Activated CD4-positive, alpha-beta T cell treated with anti-CD3 and anti-CD28 coated beads for 1 hour (primary cell): ENCODE measurements at regions not wholly inside any gene's neighbourhood (a gene's known extent, or its start where the extent isn't known, plus 50 kb on each side); places are given as distances from the start of the nearest gene placed in this dataset.

Experiments used
- DNase-seq: peaks from one replicate; pipeline ENCODE4 v3.0.0-alpha.2; 2020

- no peak for DNase-seq
These were observed 52.5 kb upstream of the C11orf58 start for GRCh38 chr11:16685914-16686313.

- DNase-seq: no peak
These were observed 59.9 kb upstream of the C11orf58 start for GRCh38 chr11:16678466-16679116.

- no peak for DNase-seq
These were observed 68.5 kb upstream of the C11orf58 start for GRCh38 chr11:16669799-16670415.

- DNase-seq: no peak
These were observed 105.9 kb upstream of the C11orf58 start for GRCh38 chr11:16632295-16633200.

GRCh38 chr11:16630651-16631050, 107.8 kb upstream of the C11orf58 start:
- DNase-seq: no peak

- no peak for DNase-seq
These were observed 120.0 kb upstream of the C11orf58 start for GRCh38 chr11:16618431-16618830.

GRCh38 chr11:16615480-16615879, 123.0 kb upstream of the C11orf58 start:
- no peak for DNase-seq

GRCh38 chr11:16613512-16614381, 124.7 kb upstream of the C11orf58 start:
- DNase-seq: no peak

GRCh38 chr11:16613262-16613511, 125.3 kb upstream of the C11orf58 start:
- DNase-seq: no peak

- DNase-seq: no peak
These were observed 125.7 kb upstream of the C11orf58 start for GRCh38 chr11:16612566-16613261.

GRCh38 chr11:16611926-16612565, 126.4 kb upstream of the C11orf58 start:
- DNase-seq: no peak

- no peak for DNase-seq
These were observed 127.0 kb upstream of the C11orf58 start for GRCh38 chr11:16611401-16611921.

- DNase-seq: no peak
These were observed 127.6 kb upstream of the C11orf58 start for GRCh38 chr11:16610738-16611388.

- DNase-seq: no peak
These were observed 128.2 kb upstream of the C11orf58 start for GRCh38 chr11:16610213-16610737.

GRCh38 chr11:16609769-16610168, 128.7 kb upstream of the C11orf58 start:
- DNase-seq: no peak

- DNase-seq: no peak
These were observed 130.5 kb upstream of the C11orf58 start for GRCh38 chr11:16607675-16608644.

- no peak for DNase-seq
These were observed 131.4 kb upstream of the C11orf58 start for GRCh38 chr11:16606784-16607674.
